ENCODE measurements at regions not wholly inside any gene's neighbourhood (a gene's known extent, or its start where the extent isn't known, plus 50 kb on each side); places are given as distances from the start of the nearest gene placed in this dataset.
"Not testable (repeated sequence)": the region's sequence is repeated elsewhere in the genome, so short reads cannot be mapped to it uniquely, and the experiment has no call there.

DNA sequence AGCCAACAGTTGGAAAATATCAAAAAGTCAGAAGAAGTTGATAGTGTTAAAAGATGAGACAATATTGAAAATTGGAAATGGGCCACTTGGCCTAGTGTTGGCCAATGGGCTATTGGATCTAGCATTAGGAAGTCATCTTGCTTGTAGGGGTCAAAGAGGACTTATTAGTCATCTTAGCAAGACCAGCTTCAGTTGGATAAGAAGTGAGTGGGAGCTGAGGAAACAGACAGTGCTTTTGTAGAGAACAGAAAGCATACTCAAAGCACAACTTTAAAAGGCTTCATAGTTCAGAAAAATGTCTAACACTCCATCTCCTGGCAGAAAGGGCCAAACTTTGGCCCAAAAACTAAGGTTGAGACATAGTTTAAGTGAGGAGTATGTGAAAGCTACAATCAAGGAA, 139.9 kb upstream of the PKN2 start:
- DNase-seq (ENCODE audit: low read depth), result no peak

DNA sequence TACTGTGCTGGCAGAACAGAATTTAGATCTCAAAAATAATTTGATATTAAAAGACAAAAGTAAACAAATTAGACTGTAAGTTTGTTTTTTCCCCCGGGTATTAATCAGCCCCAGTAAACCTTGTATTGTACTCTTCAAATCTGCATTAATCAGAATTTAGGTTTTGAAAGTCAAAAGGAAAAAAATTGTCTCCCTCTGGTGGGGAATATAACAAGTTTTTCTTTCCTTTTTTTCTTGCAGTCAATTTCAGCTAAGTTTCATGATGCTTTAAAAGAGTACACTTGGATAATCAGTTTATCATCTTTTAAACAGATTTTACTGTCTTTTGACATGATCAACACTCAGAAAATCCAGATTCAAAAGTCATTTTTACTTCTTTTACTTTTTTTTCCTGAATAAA, 134.5 kb upstream of the PKN2 start:
- no peak for DNase-seq (ENCODE audit: low read depth)

DNA sequence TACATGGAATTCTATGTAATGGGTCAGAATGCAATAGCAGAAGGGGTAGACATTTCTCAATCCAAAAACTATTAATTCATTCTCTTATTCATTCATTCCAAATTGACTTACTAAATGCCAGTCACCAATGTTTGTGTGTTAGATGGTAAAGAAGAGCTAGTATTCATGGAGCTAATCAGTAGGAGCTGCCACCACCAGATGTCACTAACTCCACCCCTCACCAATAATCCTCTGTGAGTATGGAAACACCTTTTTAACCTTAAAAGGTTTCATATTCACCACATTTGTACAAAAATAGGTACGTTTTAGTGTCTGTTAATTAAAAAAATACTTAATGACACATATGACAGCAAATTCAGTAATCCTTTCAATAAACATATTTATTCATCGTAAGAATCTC, 131.8 kb upstream of the PKN2 start:
- no peak for DNase-seq (ENCODE audit: low read depth)

DNA sequence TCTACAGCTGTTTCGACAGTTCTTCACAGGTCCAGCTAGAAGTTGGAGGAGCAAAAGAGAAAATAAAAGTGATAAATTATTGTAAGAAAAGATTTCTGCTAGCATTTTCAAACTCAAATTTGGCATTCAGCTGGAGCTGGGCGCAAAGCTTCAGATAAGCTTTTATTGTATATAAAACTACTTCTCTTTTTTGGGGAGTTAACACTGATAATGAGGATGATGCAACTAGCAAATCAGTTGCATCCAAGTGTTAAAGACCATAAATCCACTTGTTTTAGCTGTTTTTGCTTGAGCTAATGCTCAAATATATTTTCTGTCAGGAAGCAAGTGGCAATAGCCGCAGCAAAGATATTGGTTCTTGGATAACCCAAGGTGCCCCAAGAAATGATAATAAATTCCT, 127.1 kb upstream of the PKN2 start:
- no peak for DNase-seq (ENCODE audit: low read depth)

DNA sequence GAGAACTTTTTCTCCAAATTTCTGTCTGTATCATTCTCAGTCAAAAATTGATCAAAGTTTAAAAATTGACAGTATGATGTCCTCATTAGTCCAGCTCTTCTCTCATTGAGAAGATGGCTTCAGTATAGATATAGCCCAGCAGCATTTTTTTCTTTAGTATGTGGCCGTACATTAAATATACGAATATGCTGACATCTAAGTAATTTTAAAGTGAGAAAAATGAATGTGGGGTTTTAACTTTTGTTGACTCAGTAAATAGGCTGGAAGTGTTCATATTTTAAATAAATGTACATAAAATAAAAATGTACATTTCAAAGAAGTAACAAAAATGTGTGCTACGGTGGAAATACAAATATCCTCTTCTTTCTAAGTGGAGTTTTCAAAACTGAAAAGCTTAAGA, 123.5 kb upstream of the PKN2 start:
- DNase-seq (ENCODE audit: low read depth), result no peak

DNA sequence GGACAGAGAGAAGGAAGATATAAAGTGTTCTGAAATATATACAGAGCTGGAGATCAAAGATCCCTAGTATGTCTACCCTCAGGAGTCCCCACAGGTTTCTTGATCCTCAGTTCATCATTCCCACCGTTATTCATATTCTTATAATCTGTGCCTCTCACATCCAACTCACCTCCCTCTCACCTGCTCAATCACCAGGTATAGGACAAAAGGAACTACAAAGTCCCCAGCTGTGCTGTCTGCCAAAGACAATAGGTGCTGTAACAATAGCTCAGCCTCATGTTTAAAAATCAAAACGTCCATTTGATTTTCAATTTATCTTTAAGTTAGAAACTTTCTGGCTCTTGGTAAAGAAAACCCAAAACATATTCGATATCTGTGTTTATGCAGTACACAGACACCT, 121.1 kb upstream of the PKN2 start:
- no peak for DNase-seq (ENCODE audit: low read depth)

DNA sequence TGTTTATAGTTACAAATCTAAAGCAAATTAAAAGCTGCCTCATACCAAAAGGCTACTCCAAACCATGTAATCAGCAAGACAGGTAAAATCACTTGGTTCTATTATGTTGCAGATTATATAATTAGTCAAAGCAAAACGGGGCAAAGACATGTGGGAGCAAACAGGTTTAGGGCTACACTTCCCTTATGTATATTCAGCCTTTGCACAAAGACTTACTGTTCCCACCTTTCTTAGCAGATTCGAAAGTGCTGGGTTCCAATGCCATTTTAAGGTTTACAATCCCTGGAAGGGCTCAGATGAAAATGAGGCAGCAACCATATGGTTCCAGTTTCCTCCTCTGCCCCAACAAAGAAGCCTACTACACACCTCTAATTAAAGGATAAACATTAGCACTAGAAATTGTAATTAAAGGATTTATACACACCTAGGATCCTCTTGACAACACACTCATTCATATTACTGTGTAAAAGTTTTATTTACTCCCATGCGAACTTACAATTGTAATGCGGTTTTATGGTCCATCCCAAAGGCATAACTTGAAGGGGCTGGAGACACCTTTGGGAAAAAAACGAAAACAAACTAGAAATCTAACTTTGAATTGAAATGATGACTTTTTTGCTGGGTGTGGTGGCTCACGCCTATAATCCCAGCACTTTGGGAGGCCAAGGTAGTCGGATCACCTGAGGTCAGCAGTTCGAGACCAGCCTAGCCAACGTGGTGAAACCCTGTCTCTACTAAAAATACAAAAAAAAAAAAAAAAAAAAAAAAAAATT, 117.3 kb upstream of the PKN2 start:
- DNase-seq (ENCODE audit: low read depth), result no peak

DNA sequence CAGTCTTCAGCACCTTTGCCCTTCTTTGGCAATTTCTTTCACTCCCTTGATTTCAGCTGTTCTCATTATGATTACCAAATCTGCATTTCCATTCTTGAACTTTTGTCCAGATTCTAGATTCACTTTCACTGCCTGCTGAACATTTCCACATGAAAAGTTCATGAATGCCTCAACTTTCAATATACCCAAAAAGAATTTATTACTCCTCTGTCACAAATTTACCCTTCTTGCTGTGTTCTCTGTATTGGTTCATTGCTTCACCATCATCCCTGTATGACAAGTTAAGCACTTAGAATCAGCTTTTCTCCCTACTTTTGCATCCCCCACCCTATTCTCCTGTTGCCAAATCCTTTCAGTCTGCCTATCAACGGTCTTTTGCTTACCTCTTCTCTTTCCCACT, 112.6 kb upstream of the PKN2 start:
- DNase-seq (ENCODE audit: low read depth), result no peak

DNA sequence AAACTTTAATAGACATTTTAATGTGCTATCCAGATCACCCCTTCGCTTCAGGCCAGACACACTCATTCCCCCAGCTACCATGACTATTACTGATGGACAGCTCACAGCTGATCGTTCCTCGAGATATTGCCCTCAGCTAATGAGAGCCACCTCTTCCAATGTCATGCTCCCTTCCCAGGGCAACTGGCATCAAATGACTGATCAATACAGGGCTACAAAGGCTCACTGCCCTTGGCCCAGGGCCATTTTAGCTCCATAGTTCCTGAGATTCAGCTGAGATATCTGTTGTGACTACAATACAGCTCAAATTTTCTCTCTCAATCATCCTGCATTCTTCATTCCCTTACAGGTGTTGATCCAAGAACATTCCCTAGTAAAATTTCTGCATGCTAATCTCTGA, 104.5 kb upstream of the PKN2 start:
- DNase-seq (ENCODE audit: low read depth), result no peak

DNA sequence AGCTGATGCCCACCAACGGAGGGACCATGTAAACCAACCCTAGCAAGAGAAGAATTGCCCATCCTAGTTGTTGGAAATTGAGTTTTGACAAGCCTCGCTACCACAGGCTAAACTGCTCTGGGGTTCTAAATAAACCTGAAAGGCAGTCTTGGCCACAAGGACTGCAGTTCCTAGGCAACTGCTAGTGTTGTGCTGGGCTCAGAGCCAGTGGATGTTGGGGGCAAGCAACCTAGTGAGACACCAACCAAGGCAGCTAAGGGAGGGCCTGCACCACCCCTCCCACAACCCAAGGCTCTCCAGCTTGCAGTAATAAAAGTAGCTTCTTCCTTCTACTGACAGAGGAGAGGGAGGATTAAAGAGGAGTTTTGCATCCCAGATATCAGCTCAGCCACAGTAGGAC, 102.4 kb upstream of the PKN2 start:
- no peak for DNase-seq (ENCODE audit: low read depth)

DNA sequence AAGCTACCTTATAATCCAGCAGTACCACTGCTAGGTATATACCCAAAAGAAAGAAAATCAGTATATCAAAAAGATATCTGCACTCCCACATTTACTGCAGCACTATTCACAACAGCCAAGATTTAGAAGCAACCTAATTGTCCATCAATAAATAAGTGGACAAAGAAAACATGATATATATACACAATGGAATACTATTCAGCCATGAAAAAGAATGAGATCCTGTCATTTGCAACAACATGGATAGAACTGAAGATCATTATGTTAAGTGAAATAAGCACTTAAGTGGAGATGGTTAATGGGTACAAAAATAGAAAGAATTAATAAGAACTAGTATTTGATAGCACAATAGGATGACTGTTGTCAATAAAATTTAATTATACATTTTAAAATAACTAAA, 90.7 kb upstream of the PKN2 start:
- no peak for DNase-seq (ENCODE audit: low read depth)

DNA sequence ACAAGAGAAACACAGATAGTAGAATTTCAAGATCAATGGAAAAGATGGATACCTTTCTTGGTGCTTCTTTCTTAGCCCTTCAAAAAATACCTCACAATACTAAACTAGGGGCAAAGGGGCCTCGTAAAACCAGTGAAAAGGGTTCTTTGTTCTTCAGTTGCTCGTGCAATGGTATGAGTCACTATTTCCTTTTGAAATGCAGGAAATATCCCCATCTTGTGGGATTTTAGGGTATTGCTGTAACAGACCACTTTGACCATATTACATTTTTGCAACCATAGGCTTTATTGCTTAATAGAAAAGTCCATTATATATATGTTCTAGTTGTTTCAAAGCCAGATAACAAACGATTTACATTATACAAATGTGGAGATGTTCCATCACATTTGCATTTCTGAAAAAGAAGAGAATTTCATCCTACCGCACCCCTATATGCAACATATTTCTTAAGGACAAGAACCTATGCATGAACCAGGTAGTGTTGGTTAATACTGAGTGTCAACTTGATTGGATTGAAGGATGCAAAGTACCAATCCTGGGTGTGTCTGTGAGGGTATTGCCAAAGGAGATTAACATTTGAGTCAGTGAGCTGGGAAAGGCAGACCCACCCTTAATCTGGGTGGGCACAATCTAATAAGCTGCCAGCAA, 88.6 kb upstream of the PKN2 start:
- DNase-seq (ENCODE audit: low read depth), result no peak

DNA sequence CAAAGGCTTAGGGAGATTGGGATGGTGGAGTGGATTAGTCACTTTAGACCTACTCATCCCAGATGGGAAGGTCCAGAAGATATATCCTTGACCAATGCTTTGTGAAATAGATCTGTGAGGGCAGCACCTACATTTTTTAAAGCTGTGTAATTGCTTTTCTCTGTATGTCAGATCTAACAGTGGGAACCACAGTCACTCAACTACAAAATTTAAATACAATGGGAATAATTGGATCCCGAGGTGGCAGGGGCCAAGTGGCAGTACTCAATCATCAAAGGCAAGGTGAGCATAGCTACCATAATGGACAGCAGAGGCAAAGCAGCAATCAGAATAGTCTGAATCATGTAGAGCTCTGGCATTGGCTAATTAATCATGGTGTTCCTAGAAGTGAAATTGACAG, 86.1 kb upstream of the PKN2 start:
- DNase-seq (ENCODE audit: low read depth), result not testable (repeated sequence)

DNA sequence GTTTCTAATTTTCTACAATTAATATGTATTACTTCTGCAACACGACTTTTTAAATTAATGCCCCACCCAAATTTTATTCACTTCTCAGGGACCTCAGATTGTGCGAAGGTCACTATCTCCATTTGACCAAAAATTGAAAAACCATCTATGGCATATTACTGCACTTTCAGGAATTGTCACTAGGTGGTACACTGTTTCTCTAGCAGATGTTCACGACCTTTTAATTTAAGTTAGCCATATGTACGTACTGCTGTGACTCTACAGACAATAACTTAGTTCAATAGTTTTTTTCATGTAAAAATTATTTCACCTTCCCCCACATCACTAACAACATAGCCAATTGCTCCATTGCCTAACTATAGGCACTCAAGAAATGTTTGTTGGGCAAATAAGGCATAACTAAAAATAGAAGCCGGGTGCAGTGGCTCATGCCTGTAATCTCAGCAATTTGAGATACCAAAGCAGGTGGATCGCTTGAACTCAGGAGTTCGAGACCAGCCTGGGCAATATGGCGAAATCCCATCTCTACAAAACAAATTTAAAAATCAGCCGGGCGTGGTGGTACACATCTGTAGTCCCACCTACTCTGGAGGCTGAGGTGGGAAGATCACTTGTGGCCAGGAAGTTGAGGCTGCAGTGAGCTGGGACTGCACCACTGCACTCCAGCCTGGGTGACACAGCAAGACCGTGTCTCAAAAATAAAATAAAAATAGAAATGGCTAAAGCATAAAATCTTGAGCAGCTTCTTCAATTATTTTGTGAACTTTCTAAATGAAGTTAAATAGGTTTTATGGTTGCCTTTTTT, 75.7 kb upstream of the PKN2 start:
- DNase-seq (ENCODE audit: low read depth), result no peak

DNA sequence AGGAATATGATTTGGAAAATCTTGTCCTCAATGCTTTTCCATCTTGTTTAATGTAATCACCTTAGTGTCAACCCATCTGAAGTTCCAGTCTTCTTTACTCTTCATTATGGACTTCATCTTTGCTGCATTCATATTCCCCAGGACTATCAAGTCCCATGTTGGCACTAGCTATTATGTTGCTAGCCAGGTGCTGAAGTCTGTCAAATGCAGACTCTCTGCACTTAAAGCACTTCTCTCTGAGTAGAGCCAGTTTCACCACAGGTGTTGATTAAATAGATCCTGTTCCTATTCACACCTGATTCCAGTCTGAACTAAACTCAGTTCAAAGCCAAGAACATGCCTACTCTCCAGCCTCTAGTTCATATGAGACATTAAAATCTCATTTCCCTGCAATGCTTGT, 75.0 kb upstream of the PKN2 start:
- DNase-seq (ENCODE audit: low read depth), result no peak

DNA sequence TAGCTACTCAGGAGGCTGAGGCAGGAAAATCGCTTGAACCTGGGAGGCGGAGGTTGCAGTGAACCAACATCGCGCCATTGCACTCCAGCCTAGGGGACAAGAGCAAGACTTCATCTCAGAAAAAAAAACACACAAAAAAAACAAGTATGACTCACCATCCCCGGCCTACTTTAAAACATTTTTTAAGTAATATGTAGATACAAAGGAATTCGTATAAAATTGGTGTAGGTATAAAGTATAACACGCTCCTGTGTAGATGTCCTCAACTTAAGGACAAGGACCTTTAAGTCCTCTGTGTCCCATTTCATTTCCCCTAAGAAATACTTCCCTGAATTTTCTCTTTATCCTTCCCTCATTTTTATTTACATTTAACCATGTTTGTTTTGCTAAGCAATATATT, 73.4 kb upstream of the PKN2 start:
- DNase-seq (ENCODE audit: low read depth), result no peak

DNA sequence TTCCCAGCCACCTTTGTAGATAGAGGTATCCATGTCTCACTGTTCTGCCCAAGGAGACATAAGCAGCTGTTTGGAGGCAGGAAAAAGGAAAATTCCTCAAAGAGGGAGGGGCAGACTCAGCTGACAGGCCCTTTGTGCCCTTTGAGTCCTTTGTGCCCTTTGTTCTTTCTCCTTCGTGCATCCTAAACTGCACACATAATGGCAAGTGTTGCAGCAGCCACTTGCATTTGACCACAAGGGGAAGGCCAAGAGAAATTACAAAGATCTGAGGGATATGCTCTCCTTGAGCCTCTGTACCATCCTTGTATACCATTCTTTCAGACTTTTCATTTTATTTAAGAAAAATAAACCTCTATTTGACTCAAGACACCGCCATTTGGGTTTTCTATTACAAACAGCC, 71.8 kb upstream of the PKN2 start:
- no peak for DNase-seq (ENCODE audit: low read depth)

DNA sequence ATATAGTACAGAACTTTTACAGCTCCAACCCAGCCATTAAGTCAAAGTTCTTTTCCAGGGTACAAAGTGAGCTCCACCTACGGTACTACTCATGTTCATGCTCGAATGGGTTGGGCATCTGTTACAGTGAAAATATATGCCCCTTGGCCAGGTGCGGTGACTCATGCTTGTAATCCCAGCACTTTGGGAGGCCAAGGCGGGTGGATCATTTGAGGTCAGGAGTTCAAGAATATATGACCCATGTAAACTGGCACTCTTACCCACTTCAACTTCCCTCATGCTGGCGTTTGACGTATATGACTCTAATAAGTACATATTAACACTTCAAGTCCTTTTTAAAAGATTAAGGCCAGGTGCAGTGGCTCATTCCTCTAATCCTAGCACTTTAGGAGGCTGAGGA, 71.3 kb upstream of the PKN2 start:
- DNase-seq (ENCODE audit: low read depth), result no peak

DNA sequence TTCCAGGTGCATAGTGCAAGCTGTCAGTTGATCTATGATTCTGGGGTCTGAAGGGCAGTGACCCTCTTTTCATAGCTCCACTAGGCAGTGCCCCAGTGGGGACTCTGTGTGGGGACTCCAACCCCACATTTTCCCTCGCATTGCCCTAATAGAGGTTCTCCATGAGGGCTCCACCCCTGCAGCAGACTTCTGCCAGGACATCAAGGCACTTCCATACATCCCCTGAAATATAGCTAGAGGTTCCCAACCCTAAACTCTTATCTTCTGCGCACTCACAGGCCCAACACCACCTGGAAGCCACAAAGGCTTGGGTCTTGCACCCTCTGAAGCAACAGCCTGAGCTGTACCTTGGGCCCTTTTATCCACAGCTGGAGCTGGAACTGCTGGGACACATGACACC, 65.7 kb upstream of the PKN2 start:
- DNase-seq (ENCODE audit: low read depth), result no peak

DNA sequence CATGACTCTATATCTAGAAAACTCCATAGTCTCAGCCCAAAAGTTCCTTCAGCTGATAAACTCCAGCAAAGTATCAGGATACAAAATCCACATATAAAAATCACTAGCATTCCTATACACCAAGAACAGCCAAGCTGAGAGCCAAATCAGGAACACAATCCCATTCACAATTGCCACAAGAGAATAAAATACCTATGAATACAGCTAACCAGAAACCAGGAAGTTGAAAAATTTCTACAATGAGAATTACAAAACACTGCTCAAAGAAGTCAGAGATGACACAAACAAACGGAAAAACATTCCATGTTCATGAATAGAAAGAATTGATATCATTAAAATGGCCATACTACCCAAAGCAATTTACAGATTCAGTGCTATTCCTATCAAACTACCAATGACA, 61.0 kb upstream of the PKN2 start:
- not testable (repeated sequence) for DNase-seq (ENCODE audit: low read depth)

All from activated T-helper 1 cell treated with Interleukin-2 at 50 U/mL for 16 hours (primary cell).